WTC11 (cell line): ENCODE measurements at regions not wholly inside any gene's neighbourhood (a gene's known extent, or its start where the extent isn't known, plus 50 kb on each side); places are given as distances from the start of the nearest gene placed in this dataset.

Experiments
- ATAC-seq: fragments of 200-7000 bp; cut with Tn5 transposase; 2 replicates; pipeline ENCODE4 v1.10.0; 2021; ENCODE audit warnings: mild to moderate bottlenecking, moderate library complexity
- CTCF ChIA-PET: fragments of 300-600 bp; sonication (Branson Sonifier 250); formaldehyde crosslinking; loops from one replicate; lab custom pipeline; 2021; ENCODE audit warnings: antibody characterized with exemption; lab: Charles Lee
- POLR2A ChIA-PET: fragments of 350-600 bp; sonication (Branson Sonifier 250); formaldehyde crosslinking; loops from one replicate; lab custom pipeline; 2021; ENCODE audit warnings: antibody characterized with exemption; lab: Charles Lee
- DNase-seq: peaks from one replicate; pipeline ENCODE4 v3.0.0; 2021; ENCODE audit warnings: low spot score
- H3K27ac Mint-ChIP-seq: 2 replicates; pipeline ENCODE4 v1.8.0; 2021; ENCODE audit warnings: mixed read lengths
- H3K27me3 Mint-ChIP-seq: 2 replicates; pipeline ENCODE4 v1.8.0; 2021; ENCODE audit warnings: low read depth, mild to moderate bottlenecking, moderate library complexity, mixed read lengths
- H3K36me3 Mint-ChIP-seq: 2 replicates; pipeline ENCODE4 v1.8.0; 2021; ENCODE audit warnings: mixed read lengths
- H3K4me1 Mint-ChIP-seq: 2 replicates; pipeline ENCODE4 v1.8.0; 2022; ENCODE audit warnings: mixed read lengths
- H3K4me3 Mint-ChIP-seq: 2 replicates; pipeline ENCODE4 v1.8.0; 2021; ENCODE audit warnings: mild to moderate bottlenecking, moderate library complexity, mixed read lengths
- H3K9me3 Mint-ChIP-seq: 2 replicates; pipeline ENCODE4 v1.8.0; 2021; ENCODE audit warnings: mixed read lengths
- ARID4B ChIP-seq: sonication (generic); formaldehyde crosslinking; IDR thresholded peaks from 2 replicates; pipeline ENCODE4 v1.8.0; 2023; ENCODE audit warnings: missing genetic modification reagents, mild to moderate bottlenecking, borderline replicate concordance
- ATF1 ChIP-seq: sonication (generic); formaldehyde crosslinking; IDR thresholded peaks from 2 replicates; pipeline ENCODE4 v1.8.1; 2023; ENCODE audit warnings: mild to moderate bottlenecking, moderate library complexity, missing genetic modification reagents
- E2F1 ChIP-seq: sonication (generic); formaldehyde crosslinking; IDR thresholded peaks from 2 replicates; pipeline ENCODE4 v1.8.0; 2022; ENCODE audit warnings: mild to moderate bottlenecking, missing genetic modification reagents
- E2F5 ChIP-seq: sonication (generic); formaldehyde crosslinking; IDR thresholded peaks from 2 replicates; pipeline ENCODE4 v1.8.1; 2022; ENCODE audit warnings: mild to moderate bottlenecking, moderate library complexity, missing genetic modification reagents
- ERG ChIP-seq: fragments of 250-450 bp; sonication (Bioruptor Pico); IDR thresholded peaks from 2 replicates; pipeline ENCODE4 v1.8.0; 2021; ENCODE audit warnings: mild to moderate bottlenecking
- ESRRA ChIP-seq: sonication (generic); formaldehyde crosslinking; IDR thresholded peaks from 2 replicates; pipeline ENCODE4 v1.8.1; 2022; ENCODE audit warnings: mild to moderate bottlenecking, missing genetic modification reagents, borderline replicate concordance
- ETV6 ChIP-seq: sonication (generic); formaldehyde crosslinking; IDR thresholded peaks from 2 replicates; pipeline ENCODE4 v1.8.1; 2022; ENCODE audit warnings: mild to moderate bottlenecking, missing genetic modification reagents
- FOXK1 ChIP-seq: sonication (generic); formaldehyde crosslinking; IDR thresholded peaks from 2 replicates; pipeline ENCODE4 v1.8.0; 2022; ENCODE audit warnings: mild to moderate bottlenecking, moderate library complexity, missing genetic modification reagents
- FOXP4 ChIP-seq: sonication (generic); formaldehyde crosslinking; IDR thresholded peaks from 2 replicates; pipeline ENCODE4 v1.8.0; 2022; ENCODE audit warnings: mild to moderate bottlenecking, missing genetic modification reagents
- HMGA2 ChIP-seq: fragments of 250-450 bp; sonication (Bioruptor Pico); IDR thresholded peaks from 2 replicates; pipeline ENCODE4 v1.4.0; 2021; ENCODE audit warnings: mild to moderate bottlenecking, moderate library complexity
- JAZF1 ChIP-seq: fragments of 250-450 bp; sonication (Bioruptor Pico); IDR thresholded peaks from 2 replicates; pipeline ENCODE4 v1.9.0; 2021; ENCODE audit warnings: moderate library complexity, mild to moderate bottlenecking, inconsistent platforms
- JUN ChIP-seq: sonication (generic); formaldehyde crosslinking; IDR thresholded peaks from 2 replicates; pipeline ENCODE4 v1.8.0; 2023; ENCODE audit warnings: mild to moderate bottlenecking, missing genetic modification reagents
- OVOL2 ChIP-seq: fragments of 250-450 bp; sonication (Bioruptor Pico); IDR thresholded peaks from 2 replicates; pipeline ENCODE4 v1.9.0; 2021; ENCODE audit warnings: mild to moderate bottlenecking, borderline replicate concordance
- PREB ChIP-seq: sonication (generic); formaldehyde crosslinking; IDR thresholded peaks from 2 replicates; pipeline ENCODE4 v1.8.1; 2022; ENCODE audit warnings: mild to moderate bottlenecking, missing genetic modification reagents, moderate library complexity, borderline replicate concordance
- TCF7 ChIP-seq: sonication (generic); formaldehyde crosslinking; IDR thresholded peaks from 2 replicates; pipeline ENCODE4 v1.8.0; 2022; ENCODE audit warnings: mild to moderate bottlenecking, low read depth, missing genetic modification reagents, moderate library complexity
- USF1 ChIP-seq: sonication (generic); formaldehyde crosslinking; IDR thresholded peaks from 2 replicates; pipeline ENCODE4 v1.8.0; 2022; ENCODE audit warnings: mild to moderate bottlenecking, missing genetic modification reagents
- ZNF317 ChIP-seq: sonication (generic); formaldehyde crosslinking; IDR thresholded peaks from 2 replicates; pipeline ENCODE4 v1.8.1; 2023; ENCODE audit warnings: low read depth, mild to moderate bottlenecking, moderate library complexity, missing genetic modification reagents, borderline replicate concordance
- ZNF416 ChIP-seq: fragments of 250-450 bp; sonication (Bioruptor Pico); IDR thresholded peaks from 2 replicates; pipeline ENCODE4 v1.9.0; 2021; ENCODE audit warnings: mild to moderate bottlenecking, inconsistent platforms

- Mint-ChIP-seq H3K4me3 (no peak overlapping the region), H3K36me3 (no peaks in the 10 kb centered on the region), H3K4me1 (no peaks in the 10 kb centered on the region), H3K27ac (no peak overlapping the region), H3K9me3 (peaks cover 5% of the 10 kb centered on the region), H3K27me3 (no peaks in the 10 kb centered on the region)
- ATAC-seq, result no peak
- ChIA-PET POLR2A (no interaction called here), CTCF (no interaction called here)
- TF ChIP-seq E2F5 (CRISPR knock-in tag) (no peak), PREB (CRISPR knock-in tag) (no peak), FOXK1 (CRISPR knock-in tag) (no peak), JAZF1 (CRISPR knock-in tag) (no peak), USF1 (CRISPR knock-in tag) (no peak), ETV6 (no peak), E2F1 (CRISPR knock-in tag) (no peak), TCF7 (CRISPR knock-in tag) (no peak), ATF1 (CRISPR knock-in tag) (no peak), ESRRA (CRISPR knock-in tag) (no peak), OVOL2 (no peak), HMGA2 (no peak), ZNF416 (CRISPR knock-in tag) (no peak), ERG (no peak), JUN (CRISPR knock-in tag) (no peak), ARID4B (CRISPR knock-in tag) (no peak), ZNF317 (CRISPR knock-in tag) (no peak), FOXP4 (no peak)
- no peak for DNase-seq
Measured at GRCh38 chr18:40995529-40995928, 959.5 kb upstream of the PIK3C3 start.
